Vagina (tissue), 2 donors: ENCODE measurements at regions not wholly inside any gene's neighbourhood (a gene's known extent, or its start where the extent isn't known, plus 50 kb on each side); places are given as distances from the start of the nearest gene placed in this dataset.

ENCODE experiments used
- CTCF ChIP-seq, 3 experiments: fragments of 450-650 bp in 2 of 3; fragments of 200-600 bp in 1 of 3; sonication (generic) in 1 of 3; IDR thresholded peaks; one replicate each; pipeline ENCODE4 v1.5.1; 2017 to 2019; ENCODE audit warnings: antibody characterized with exemption in 3 of 3, mild to moderate bottlenecking in 2 of 3, moderate library complexity in 2 of 3
- POLR2A ChIP-seq, 2 donors: fragments of 450-650 bp; IDR thresholded peaks; one replicate each; pipeline ENCODE4 v1.6.1; 2017; ENCODE audit warnings: antibody characterized with exemption in 2 of 2, mild to moderate bottlenecking in 2 of 2, moderate library complexity in 2 of 2
- POLR2AphosphoS5 ChIP-seq, 2 donors: sonication (generic); formaldehyde crosslinking; IDR thresholded peaks; one replicate each; pipeline ENCODE4 v1.9.0; 2017; ENCODE audit warnings: antibody characterized with exemption in 2 of 2, mild to moderate bottlenecking in 2 of 2, low read depth in 1 of 2; ENCODE audit not compliant: insufficient read depth in 1 of 2

GRCh38 chr1:188462837-188463236 is 1634.1 kb downstream of the PLA2G4A start:
- TF ChIP-seq CTCF (IDR thresholded peaks at IDR 0.05) (no peak), POLR2A (IDR thresholded peaks at IDR 0.05) (no peak), POLR2AphosphoS5 (IDR thresholded peaks at IDR 0.05; ENCODE audit: insufficient read depth in 1 of 2, low read depth in 1 of 2) (no peak)
